ENCODE measurements at regions not wholly inside any gene's neighbourhood (a gene's known extent, or its start where the extent isn't known, plus 50 kb on each side); places are given as distances from the start of the nearest gene placed in this dataset.
"Not testable (repeated sequence)": the region's sequence is repeated elsewhere in the genome, so short reads cannot be mapped to it uniquely, and the experiment has no call there.

- no peak for DNase-seq (ENCODE audit: low spot score)
Measured at GRCh38 chr13:33415822-33416221, 130.3 kb upstream of the STARD13 start.

DNA sequence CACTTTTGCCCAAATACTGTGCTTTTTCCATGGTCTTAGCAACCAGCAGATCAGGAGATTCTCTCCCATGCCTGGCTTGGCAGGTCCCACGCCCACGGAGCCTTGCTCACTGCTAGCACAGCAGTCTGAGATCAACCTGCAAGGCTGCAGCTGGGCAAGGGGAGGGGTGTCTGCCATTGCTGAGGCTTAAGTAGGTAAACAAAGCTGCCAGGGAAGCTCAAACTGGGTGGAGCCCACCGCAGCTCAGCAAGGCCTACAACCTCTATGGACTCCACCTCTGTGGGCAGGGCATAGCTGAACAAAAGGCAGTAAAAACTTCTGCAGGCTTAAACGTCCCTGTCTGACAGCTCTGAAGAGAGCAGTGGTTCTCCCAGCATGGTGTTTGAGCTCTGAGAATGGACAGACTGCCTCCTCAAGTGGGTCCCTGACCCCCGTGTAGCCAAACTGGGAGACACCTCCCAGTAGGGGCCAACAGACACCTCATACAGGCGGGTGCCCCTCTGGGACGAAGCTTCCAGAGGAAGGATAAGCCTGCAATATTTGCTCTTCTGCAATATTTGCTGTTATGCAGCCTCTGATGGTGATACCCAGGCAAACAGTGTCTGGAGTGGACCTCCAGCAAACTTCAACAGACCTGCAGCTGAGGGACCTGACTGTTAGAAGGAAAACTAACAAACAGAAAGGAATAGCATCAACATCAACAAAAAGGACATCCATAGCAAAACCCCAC, 132.8 kb upstream of the STARD13 start:
- not testable (repeated sequence) for DNase-seq (ENCODE audit: low spot score)

- DNase-seq (ENCODE audit: low spot score): not testable (repeated sequence)
Measured at GRCh38 chr13:33420117-33420516, 134.6 kb upstream of the STARD13 start.

GRCh38 chr13:33426131-33426530, 140.6 kb upstream of the STARD13 start:
- DNase-seq (ENCODE audit: low spot score): no peak

DNA sequence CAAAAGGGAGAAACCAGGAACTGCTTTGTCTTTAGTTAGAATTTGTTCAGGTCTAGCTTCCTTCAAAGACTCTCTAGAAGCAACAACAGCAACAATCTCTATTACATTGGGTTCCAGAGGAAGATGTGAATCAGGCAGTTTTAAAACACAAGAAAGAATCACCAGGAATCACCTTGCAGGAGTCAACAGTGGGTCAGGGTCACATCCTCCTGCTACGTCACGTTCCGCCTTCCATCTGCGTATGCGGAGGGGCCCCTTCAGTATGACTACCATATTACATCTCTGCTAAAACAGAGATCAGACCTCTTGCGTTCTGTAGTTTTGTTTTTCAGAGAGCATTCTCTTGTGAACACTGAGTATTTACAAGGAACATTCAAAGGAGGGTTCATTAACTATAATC, 147.8 kb upstream of the STARD13 start:
- DNase-seq (ENCODE audit: low spot score): no peak

DNA sequence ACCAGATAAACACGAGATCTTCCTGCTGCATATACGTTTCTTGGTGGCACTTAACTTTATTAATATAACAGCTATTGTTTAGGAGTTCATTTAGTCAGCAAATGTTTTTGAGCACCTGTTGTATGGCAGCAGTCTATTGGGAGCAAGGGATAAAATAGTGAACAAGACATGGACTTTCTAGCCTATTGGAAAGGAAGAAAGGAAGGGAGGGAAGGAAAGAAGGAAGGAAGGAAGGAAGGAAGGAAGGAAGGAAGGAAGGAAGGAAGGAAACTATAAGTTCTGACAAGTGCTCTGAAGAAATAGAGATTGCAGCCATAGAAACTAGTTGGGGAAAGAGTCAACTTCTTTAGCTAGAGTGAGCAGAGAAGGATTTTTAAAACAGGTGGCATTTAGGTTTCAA, 149.1 kb upstream of the STARD13 start:
- no peak for DNase-seq (ENCODE audit: low spot score)

DNA sequence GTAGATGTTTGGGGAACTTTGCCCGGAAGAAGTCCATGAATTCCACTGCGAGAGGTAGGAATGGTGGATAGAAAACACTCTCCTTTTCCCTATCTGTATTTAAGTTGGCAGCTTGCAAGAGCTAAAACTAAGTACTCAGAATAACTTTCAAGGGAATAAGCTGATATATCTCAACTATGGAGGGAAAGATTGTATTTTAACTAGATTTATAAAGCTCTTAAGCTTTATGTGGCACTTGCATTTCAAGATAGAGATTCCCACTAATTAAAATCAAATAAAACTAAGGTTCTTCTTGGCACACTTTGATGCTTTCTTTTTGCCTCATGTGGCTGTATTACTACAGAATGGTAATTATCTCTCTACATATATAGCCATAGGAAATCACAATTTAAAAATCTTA, 149.7 kb upstream of the STARD13 start:
- DNase-seq (ENCODE audit: low spot score): no peak

DNA sequence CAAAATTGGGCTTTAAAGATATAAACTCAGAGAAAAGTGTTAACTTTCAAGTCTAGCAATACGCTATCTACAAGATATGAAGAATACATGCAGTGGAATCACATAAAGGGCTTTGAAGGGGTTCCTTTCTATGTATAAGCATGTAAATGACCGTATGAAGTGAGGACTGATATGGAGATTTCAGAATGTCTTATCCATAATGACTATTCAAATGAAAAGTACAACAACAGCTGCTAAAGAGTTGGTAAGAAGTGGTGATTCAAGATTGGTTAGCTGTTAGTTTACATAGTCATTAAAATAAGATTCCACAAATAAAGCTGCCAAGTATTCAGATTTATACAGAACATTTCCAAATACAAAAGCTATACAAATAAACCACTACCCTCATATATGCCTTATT, 153.4 kb upstream of the STARD13 start:
- DNase-seq (ENCODE audit: low spot score): no peak

DNA sequence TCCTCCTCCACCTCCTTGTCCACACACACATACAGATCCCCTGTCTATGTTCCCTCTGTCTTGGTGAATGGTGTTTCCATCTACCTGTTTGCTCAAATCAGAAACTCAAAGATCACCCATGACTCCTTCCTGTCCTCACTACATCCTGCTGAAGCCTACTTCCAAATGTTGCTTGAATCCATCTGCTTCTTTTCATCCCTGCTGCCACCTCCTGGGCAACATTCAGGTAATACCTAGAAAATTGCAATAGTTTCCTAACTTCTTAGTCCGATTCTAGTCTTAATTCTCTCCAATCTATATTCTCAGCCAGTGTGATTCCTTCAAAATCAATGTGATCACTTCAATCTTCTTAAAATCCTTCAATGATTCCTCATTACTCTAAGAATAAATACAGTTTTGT, 155.5 kb upstream of the STARD13 start:
- DNase-seq (ENCODE audit: low spot score): peak; percentile 37

DNA sequence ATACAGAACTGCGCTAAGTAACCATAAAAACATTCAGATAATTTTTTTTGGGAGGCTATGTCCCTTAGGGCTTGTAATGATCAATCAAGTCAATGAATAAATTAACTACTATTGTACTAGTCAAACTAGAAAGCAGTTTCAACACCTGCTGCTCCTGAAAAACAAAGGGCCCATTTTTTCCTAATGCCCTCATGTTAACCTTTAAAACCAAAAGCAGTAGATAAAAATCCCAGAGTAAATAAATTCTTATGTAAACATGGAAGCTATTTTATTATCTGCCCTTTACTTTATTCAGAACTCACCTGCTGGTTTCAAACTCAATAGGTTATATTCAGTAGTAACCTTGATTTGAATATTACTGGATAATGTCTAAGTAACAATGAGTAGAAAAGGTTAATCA, 159.5 kb upstream of the STARD13 start:
- no peak for DNase-seq (ENCODE audit: low spot score)

- DNase-seq (ENCODE audit: low spot score): no peak
Measured at GRCh38 chr13:33445476-33445875, 159.9 kb upstream of the STARD13 start.

- DNase-seq (ENCODE audit: low spot score): no peak
Measured at GRCh38 chr13:33446821-33447725, 161.5 kb upstream of the STARD13 start.

GRCh38 chr13:33448889-33449288, 163.3 kb upstream of the STARD13 start:
- no peak for DNase-seq (ENCODE audit: low spot score)

DNA sequence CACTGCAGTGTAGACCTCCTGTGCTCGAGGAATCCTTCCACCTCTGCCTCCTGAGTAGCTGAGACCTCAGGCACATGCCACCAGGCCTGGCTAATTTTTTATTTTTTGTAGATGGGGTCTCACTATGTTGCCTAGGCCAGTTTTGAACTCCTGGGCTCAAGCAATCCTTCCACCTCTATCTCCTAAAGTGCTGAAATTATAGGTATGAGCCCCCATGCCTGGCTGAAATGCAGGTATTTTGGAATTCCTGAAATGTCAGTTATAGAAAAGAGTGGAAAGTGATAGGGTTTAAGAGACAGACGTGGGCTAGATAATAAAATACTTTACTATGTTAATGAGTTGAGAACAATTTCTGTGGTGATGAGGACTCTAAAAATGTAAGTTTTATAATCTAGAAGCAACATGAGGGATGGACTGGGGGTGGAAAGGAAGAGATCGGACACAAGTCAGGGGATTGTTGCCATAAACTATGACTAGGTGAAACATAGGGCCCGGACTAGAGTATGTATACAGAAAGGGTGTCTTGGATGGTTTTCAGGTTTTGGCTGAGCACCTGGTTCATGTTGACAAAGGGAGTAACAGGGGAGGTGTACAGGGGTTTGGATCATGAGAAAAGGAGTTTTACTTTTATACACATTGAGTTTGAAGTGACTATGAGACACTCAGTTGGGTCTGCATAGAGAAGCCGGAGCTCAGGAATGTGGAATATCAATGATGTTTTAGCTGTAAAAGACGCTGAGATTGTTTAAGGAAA, 165.6 kb upstream of the STARD13 start:
- no peak for DNase-seq (ENCODE audit: low spot score)

- DNase-seq (ENCODE audit: low spot score): no peak
Measured at GRCh38 chr13:33452873-33453517, 167.4 kb upstream of the STARD13 start.

- DNase-seq (ENCODE audit: low spot score): no peak
Measured at GRCh38 chr13:33453936-33454335, 168.4 kb upstream of the STARD13 start.

- no peak for DNase-seq (ENCODE audit: low spot score)
Measured at GRCh38 chr13:33454844-33455705, 169.5 kb upstream of the STARD13 start.

DNA sequence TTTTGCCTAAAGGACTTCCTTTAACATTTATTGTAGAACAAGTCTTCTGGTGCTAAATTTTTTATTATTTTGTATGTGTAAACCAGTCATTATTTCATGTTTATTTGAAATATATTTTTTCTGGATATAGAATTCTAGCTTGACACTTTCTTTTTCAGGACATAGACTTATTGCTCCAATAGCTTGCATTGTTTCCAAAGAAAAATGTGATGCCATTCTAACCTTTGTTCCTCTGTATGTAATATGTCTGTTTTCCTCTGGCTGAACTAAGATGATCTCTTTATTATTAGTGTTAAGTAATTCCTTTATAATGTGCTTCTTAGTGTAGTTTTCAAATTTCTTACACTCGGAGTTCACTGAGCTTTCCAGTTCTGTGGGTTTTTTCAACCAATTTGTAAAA, 174.1 kb upstream of the STARD13 start:
- DNase-seq (ENCODE audit: low spot score): no peak

DNA sequence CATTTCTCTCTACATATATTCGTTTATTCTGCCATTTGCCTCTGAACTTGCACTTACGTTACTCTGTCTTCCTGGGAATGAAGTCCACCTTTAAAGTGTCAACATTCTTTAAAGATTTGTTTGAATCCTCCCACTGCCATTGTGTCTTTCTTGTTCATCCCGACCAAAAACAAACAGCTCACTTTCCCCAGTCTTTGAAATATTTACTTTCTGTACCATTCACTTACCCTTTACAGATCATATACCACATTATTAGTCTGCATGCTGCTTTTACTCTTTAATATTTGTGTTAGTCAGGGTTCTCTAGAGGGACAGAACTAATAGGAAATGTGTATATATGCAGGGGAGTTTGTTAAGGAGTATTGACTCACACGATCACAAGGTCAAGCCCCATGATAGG, 176.6 kb upstream of the STARD13 start:
- DNase-seq (ENCODE audit: low spot score): no peak

GRCh38 chr13:33464345-33464744, 178.8 kb upstream of the STARD13 start:
- DNase-seq (ENCODE audit: low spot score): no peak

- no peak for DNase-seq (ENCODE audit: low spot score)
Measured at GRCh38 chr13:33466262-33466661, 180.7 kb upstream of the STARD13 start.
